Stimulated activated CD4-positive, alpha-beta T cell treated with anti-CD3 and anti-CD28 coated beads, Interleukin-4, amount 100 ng/mL, for 1 hour (primary cell): ENCODE measurements at regions not wholly inside any gene's neighbourhood (a gene's known extent, or its start where the extent isn't known, plus 50 kb on each side); places are given as distances from the start of the nearest gene placed in this dataset.

Source experiments
- DNase-seq: peaks from one replicate; pipeline ENCODE4 v3.0.0-alpha.2; 2020

DNA sequence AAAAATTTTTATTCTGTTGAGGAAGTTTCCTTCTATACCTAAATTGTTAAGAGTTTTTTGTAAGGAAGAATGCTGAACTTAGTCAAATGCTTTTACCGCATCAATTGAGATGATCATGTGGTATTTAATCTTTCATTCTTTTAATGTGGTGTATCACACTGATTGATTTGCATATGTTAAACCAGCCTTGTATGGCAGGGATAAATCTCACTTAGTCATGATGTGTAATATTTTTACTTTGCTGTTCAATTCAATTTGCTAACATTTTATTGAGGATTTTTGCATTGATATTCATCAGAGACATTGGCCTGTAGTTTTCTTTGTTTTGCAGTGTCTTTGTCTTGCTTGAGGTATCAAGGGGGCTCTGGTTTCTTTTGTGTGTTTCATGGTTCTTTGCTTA is 125.3 kb upstream of the MEF2C start:
- DNase-seq = no peak

DNA sequence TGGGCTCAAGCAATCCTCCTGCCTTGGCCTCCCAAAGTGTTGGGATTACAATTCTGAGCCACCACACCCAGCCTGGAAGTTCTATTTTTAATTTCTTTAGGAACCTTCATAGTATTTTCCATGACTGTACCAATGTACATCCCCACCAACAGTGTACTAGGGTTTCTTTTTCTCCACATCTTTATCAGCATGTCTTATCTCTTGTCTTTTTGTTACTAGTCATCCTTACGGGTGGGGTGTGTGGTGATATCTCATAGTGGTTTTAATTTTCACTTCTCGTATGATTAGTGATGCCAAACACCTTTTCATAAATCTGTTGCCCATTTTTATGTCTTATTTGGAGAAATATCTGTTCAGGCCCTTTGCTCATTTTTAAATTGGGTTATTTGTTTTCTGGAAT is 123.0 kb upstream of the MEF2C start:
- no peak for DNase-seq

DNA sequence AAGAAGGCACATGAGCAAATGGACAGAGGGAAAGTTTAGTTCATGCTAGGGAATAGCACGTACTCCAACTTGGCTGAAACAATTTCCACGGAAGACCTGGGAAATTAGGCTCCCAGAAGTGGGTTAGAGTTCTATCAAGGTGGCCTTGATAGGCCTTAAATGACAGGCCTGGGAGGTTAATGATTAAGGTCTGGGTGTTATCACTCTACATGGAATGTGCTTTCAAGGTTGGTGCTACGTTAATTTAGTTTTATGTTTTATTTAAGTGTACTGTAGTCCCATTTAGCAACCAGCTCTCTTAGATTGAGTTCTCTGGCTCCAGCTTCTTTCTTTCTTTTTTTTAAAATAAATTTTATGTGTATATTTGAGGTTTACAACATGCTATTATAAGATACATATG is 121.4 kb upstream of the MEF2C start:
- no peak for DNase-seq

DNA sequence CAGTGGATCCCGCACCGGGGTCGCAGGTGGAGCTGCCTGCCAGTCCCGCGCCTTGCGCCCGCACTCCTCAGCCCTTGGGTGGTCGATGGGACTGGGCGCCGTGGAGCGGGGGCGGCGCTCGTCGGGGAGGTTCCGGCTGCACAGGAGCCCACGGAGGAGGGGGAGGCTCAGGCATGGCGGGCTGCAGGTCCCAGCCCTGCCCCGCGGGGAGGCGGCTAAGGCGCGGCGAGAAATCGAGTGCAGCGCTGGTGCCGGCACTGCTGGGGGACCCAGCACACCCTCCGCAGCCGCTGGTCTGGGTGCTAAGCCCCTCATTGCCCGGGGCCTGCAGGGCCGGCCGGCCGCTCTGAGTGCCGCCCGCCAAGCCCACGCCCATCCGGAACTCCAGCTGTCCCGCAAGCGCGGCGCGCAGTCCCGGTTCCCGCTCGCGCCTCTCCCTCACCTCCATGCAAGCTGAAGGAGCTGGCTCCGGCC is 120.6 kb upstream of the MEF2C start:
- no peak for DNase-seq

DNA sequence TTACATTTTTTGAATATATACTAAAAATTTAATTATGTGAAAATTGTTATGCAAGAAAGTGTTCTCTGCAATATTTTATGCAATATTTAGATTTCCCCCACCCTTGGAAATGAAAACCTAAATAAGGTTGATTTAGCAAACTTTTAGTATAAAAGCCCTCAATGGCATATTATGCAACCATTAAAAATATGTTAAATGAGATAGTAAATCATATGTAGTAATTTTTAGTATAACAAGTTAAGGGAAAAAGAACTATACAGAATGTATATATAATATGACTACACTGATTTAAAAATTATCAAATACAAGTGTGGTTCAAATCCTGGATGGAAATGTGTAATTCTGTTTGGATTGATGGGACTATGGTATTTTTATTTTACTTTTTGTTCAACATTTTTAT is 116.9 kb upstream of the MEF2C start:
- DNase-seq = no peak

DNA sequence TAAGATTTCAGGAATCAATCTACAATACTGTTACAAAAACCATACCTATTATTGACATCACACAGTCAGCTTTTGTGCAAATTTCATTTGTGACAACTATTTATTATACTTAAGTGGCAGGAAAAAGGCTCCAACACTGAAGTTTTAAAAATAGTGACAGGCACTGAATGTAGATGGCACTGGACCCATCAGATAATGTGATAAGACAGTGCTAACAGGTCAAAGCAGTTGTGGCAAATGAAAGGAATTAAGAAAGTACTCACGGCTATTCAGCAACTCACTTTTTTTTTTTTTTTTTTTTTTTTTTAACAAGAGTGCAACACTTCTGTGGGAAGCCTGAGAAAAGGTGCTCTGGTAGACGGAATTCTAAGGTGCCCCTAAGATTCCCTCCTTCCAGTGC is 115.0 kb upstream of the MEF2C start:
- no peak for DNase-seq

DNA sequence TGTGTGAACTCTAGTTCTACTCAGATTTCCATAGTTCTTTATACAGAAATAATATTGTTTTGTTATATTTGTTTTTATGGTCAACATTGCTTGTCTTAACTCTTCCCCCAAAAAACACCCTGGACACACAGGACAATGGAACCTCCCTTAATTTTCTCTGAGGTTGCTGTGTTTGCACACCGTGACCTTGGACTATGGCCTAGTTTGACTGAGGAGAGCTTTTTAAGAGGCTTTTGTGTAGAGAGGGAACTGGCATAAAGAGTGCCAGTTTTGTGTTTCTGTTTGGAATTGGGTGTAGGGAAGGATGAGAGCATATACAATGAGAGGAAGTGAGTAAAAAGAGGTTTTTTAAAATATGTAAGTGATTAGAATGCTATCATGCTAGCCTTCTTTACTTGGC is 101.1 kb upstream of the MEF2C start:
- DNase-seq = no peak

DNA sequence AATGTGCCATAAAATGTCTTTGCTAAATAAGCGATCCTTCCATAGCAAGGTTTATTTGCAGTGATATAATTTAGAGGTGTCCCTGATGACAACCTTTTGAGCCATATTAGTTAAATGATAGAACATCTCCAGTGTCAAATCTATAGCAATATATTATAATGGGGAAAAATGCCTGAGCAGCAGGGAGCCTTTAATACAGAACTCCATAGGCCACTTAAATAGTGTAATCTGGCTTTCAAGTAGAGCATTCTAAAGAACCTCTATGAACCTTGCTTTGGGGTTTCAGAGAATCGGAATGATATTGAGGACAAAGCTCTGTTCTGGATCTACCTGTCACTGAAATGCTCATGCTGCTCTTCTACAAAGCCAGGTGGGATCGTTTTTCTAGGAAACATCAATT is 96.7 kb upstream of the MEF2C start:
- DNase-seq = no peak

DNA sequence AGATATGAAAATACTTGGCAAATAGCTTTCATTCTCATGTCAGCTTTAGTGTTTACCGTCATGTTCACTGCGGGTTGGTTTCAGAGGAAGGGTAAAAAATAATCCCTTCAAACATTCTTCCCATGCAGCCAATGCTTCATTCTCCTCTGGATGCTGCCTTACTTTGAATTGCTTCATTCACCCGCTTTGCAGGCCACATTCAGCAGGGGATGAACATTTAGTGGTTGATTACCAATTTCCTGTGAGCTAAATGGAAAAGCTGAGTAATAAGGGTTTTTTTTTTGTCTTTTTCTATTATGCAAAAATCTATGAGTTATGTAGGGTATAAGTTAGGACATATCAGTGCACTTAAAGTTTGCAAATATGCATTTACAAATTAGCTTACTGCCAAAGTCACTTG is 96.3 kb upstream of the MEF2C start:
- no peak for DNase-seq

DNA sequence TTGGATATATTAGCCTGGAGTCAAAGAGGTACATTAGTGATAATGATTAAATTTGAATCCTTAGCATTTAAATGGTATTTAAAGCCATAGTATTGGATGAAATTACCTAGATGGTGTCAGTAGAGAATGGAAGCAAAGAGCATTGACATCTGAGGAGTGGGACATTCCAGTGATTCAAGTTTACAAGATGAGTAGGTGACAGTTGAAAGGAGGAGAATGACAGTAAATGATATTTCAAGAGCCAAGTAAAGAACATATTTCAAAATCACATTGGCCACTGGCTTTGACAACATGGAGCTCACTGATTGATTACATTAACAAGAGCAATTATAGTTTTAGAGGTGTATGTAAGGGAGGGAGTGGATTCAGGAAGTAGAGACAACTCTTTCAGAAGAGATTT is 93.9 kb upstream of the MEF2C start:
- no peak for DNase-seq

DNA sequence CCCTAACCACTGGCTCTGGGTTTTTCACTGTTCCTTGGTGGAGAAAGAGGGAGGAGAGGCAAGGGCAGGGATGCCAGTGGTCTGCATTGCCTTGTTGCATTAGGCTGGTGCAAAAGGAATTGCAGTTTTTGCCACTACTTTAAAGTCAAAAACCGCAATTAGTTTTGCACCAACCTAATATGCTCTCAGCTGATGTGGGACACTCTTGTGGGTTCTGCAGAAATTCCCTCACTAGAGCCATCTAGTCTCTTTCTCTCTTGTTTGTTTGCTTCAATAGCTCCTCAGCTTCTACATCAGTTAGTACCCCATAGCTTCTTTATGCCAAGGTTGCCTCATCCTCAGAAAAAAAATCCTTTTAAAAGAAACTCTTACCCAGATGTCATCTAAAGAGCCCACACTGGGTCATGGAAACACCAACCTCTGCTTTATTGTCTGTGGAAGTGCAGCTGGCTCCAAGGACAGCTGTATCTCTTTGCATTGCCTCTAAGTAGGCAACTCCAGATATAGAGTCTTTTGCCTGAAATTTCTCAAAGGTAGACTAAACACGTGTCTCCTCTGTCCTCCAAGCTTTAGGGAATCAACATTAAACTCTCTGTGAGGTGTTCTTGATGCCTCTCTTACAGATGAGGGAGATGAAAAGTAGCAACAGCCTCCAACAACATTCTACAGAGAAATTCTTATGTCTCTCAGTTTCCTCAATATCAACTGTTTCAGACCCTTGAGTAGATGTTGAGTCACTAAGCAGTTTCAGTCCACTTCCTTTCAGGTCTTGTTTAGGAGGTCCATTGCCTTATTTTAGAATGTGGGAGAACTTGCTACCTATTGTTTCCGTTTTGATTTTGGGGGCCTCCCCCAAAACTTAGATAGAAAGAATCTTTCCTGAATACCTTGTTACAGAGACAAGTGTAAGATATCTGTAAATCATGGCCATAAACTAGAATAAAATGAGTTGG is 84.9 kb upstream of the MEF2C start:
- no peak for DNase-seq

DNA sequence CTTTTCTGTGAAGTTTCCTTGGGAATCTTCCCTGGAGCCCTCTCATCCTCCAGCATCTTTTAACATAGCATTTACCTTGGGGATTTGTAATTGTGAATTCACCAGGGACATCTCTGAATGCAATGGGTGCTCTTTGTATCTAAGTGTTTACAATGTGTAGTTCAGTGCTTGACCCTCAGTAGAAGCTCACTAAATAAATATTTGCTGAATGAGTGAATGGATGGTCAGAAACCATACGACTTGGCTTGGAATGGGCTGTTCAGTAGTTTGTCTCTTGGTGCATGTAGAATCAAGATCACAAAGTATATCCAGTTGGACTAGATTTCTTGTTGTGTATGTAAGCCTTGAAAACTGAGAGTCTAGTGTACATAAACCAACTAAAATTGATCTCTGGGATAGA is 81.8 kb upstream of the MEF2C start:
- DNase-seq = no peak

DNA sequence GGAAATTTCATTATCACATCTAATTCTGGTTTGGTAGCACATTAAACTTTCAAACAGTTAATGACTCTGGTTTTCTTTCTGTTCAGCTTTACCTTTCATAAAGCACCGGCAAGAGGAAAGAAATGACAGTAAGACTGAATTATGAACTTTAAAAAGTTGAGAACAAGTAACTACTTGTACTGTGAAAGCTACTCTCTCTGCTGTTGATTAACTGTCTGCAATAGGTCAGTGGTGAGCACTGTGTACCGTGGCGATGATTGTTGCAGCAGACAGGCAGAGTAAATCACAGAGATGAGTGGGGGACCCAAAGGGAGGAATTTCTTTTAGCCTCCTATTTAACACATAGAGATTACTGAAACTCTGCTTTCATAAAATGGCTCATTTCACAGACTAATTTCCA is 74.0 kb upstream of the MEF2C start:
- no peak for DNase-seq

DNA sequence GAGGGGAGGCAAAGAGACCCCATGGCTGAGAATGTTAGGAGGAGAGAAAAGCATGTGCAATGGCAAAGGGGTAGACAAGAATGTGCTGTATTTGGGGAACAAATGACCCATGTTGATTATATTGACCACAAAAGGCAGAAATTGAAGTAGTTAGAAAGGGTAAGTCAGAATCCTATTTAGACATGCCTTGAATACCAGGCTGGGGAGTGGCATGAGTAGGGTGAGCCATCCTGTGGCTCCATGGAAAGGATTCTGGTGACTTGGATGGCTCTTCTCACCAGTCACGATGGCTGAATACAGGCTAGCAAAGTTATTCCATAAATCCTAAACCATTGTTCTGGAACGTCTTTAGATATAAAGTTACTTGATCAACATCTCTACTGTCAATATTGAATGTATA is 73.4 kb upstream of the MEF2C start:
- DNase-seq = no peak

DNA sequence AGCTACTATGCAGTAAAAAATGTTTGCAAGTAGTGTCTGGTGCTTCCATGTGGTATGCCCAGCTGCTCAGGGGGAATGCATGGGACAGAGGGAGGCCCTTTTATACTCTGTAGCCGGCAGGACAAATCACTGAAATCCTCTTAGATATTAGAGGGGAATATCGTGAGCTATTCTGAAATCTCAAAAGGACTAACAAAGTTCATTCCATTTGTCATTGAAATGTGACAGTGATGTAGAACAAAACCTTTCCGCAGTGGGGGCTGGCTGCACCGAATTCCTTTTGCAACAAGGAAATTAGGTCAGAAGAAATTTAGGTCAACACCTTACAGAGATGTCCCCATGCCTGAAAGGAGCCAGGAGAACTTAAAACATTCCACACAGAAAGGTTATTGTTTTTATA is 72.4 kb upstream of the MEF2C start:
- no peak for DNase-seq

DNA sequence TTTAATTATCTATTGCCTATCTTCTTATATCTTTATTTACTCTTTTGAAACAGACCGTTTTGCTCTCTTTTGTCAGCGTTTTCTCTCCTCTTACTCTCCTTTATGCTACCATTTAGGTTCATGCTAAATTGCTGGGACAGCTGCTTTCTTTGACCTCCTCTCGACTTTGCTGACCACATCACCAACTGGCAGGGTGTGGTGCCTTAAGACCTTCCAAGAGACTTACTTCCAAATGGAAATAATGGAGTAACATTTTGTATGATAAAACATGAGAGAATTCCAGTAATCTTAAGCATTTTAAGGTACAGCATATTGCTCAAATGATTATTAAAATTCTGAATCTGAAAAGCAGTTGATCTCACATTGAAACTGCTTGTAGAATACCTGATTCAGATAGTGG is 71.5 kb upstream of the MEF2C start:
- DNase-seq = no peak

DNA sequence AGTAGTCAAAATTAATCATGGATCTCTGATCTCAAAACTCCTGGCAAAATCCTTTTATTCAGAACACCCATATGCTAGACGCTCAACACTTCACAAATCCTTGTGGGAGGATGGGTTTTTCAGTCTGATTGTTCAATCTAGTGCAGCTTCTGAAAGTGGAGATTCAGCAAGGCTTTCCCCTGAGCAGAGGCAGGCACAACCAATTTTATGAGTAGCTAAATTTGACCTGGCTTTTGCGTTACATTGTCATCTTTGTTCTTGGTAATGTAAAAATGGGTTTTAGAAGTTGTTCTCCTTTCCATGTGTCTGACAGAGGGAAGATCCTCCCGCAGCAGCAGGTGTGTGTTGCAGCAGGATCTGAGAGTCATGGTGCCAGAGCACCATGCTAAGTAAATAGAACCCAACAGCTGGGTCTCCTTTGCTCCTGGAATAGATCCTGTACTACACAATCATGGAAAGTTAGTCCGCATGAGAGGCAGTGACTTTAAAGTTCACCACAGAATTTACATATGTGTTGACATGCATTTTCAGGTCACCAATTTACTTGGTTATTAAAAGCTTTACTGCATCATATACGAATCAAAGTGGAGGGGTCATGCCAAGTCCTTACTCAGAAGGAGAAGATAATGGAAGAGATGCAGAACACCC is 70.1 kb upstream of the MEF2C start:
- no peak for DNase-seq

DNA sequence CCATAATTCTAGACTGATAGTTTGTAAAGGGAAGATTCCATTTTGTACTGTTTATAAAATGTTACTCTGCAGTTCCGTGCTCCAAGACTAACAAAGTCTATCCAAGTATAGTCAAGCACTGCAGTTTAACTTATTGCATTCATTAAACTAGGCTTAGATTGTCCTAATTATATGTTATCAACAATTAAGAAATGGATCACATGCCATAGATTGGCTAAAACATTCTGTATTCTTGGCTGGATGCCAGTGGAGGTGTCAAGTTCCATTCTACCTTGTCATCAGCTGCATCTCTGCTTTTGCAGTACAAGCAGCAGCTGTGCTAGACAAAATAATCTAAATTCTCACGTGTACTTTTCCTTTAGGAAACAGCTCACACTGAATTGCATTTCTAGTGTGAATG is 69.4 kb upstream of the MEF2C start:
- no peak for DNase-seq

DNA sequence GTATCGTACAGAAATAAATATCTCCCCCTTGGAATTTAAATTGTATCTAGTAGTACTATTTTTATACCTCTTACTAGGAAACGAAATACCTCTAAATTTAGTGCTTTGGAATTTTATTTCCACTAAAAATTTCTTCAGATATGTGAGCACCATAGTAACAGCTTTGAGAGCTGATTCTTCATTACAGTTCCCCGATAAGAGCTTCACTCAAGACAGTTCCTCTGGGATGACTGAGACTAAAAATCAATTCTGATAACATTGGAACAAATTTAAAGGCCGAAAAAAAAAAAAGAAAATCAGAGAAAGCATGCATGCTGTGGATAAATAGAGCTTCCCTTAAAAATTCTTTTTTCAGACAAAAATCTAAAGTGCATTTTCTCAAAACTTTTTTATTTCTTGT is 68.5 kb upstream of the MEF2C start:
- DNase-seq = no peak

DNA sequence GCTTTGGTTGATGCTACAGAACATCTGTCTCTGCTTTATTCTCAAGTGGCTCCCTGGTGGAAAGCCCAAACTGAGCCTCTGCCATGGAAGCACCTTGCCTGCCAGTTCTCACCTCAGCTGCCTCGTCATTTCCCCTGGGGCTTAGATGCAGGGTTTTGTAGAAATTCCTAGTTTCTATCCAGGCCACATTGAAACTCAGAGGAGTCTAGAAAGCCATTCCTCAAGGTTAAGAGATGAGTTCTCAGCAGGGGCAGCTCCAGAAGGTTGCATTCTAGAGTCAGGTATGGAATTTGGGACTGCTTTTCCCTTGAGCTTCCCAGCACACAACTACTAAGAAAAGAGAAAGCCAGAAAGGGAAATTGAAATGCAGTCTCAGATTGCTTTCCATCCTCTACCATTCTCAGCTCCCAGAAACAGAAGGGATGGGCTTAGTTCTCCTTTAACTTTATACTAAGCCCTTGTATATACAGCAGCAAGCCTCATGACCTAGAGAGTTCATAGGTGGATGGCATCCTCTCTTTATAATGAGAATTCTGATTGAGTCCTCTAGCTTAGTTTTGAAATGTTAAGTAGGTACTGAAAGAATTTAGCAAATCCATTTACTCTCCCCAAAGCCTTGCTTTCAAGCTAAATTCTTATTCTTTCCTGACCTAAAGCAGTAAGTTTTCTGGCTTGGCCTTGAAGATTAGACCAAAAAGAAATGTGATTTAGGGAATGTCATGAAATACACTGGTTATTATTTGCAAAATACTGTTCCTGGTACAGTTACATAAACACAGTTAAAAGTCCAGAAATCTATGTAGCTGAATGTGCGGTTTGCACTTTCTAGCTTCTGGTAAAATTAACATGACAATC is 66.0 kb upstream of the MEF2C start:
- no peak for DNase-seq

DNA sequence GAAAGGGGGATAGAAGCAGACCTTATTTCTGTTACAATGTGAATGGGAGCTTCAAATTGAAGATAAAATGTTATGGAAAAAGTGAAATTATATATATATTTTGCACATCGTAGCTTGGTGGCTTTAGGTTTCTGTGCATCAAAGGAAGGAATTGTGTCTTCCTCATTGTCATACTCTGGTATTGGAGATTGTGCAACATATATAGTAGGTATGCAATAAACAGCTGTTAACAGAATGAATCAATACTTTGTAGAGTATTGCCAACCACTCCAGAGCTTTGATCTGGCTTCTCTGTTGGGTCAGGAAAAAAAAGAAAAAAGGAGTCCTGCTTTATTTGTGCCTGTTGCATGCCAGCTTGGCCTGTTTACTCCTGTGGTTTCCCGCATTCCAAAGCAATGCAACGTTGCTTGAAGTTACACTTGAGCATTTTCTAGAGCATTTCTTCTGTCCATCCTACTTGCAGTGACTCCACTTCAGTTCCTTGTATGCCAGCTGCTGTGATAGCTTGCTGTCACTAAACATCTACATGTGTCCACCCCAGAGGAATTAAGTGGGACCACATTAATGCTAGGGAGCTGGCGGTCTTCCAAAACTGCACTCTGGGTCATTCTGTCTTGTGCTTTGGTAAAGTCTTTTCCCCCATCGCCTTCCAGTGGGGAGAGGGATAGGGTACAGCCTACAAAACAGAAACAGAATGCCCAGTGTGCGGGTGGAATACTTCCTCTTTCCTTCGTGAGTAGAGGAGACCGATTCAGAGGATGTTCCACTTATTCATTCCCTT is 62.0 kb upstream of the MEF2C start:
- no peak for DNase-seq

DNA sequence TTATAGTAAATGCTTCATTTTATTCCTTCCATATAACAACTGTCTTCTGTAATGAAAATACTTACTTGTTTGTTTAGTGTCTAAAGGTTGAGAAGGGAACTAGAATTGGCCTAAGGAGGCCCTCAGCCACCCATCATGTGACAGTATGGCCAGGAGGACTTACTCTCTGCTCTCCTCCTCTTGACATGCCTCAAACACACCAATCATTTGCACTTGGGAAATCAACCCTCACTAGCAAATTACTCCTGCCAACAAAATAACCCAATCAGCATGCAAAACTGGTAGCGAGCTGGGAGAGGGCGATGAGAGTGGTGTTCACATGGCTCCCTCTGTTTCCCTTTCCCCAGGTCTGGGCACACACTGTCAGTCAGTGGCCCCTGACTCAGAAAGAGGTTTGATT is 58.6 kb upstream of the MEF2C start:
- DNase-seq = no peak

DNA sequence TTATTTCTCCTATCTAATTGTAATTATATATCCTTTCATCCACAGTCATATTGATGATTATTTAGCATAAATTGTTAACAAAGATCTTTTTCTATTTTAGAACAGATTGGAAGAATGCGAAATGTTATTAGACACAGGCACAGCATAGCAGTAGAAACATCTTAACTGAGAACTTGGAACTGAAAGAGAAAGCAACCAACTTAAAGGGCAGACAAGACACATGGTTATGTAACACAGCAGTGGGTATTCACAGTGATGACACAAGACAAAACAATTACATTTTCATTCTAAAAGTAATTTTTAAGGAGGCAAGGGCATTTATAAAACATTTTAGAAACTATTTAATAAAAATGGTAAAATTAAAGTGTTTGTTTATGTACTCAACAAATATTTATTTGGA is 57.7 kb upstream of the MEF2C start:
- DNase-seq = no peak
